ENCODE measurements at regions not wholly inside any gene's neighbourhood (a gene's known extent, or its start where the extent isn't known, plus 50 kb on each side); places are given as distances from the start of the nearest gene placed in this dataset.

DNA sequence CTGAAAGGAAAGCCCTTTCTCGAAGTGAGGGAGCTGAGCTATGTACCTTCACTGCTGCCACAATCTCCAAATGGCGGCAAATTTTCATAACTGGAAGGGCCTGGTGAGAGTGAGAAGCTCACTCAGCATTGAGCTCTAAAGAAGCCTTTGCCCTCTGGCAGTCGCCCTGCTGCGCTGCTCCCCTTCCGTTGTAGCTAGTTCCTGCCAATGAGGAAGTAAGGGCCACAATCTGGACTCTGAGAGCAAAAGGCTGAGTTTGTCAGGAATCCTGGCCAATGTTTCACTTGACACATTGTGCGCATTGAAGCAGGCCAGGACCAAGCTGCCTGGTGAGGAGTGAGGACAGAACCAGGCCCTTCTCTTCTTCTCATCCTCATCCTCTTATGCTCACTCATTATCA lies 579.5 kb downstream of the PDCD6IP start:
- TF ChIP-seq, protein P1, sequence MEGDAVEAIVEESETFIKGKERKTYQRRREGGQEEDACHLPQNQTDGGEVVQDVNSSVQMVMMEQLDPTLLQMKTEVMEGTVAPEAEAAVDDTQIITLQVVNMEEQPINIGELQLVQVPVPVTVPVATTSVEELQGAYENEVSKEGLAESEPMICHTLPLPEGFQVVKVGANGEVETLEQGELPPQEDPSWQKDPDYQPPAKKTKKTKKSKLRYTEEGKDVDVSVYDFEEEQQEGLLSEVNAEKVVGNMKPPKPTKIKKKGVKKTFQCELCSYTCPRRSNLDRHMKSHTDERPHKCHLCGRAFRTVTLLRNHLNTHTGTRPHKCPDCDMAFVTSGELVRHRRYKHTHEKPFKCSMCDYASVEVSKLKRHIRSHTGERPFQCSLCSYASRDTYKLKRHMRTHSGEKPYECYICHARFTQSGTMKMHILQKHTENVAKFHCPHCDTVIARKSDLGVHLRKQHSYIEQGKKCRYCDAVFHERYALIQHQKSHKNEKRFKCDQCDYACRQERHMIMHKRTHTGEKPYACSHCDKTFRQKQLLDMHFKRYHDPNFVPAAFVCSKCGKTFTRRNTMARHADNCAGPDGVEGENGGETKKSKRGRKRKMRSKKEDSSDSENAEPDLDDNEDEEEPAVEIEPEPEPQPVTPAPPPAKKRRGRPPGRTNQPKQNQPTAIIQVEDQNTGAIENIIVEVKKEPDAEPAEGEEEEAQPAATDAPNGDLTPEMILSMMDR (conservative IDR thresholded peaks at IDR 0.05), result no peak
- TF ChIP-seq ZFX (IDR thresholded peaks at IDR 0.05), result no peak
